ENCODE measurements at regions not wholly inside any gene's neighbourhood (a gene's known extent, or its start where the extent isn't known, plus 50 kb on each side); places are given as distances from the start of the nearest gene placed in this dataset.
"Not testable (repeated sequence)": the region's sequence is repeated elsewhere in the genome, so short reads cannot be mapped to it uniquely, and the experiment has no call there.

DNA sequence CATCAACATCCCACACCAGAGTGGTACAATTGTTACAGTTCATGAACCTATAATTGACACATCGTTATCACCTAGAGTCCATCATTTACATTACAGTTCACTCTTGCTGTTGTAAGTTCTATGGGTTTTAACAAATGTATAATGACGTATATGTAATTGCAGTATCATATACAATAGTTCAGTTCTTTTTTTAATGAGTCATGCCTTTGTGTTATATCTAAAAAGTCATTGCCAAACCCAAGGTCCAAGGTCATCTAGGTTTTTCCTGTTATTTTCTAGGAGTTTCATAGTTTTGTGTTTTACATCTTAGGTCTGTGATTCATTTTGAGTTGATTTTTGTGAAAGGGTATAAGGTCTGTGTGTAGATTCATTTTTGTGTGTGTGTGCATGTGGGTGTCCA lies 160.9 kb upstream of the GALNT15 start:
- H3K27ac ChIP-seq: no peak overlapping the region
- TF ChIP-seq, protein P1, sequence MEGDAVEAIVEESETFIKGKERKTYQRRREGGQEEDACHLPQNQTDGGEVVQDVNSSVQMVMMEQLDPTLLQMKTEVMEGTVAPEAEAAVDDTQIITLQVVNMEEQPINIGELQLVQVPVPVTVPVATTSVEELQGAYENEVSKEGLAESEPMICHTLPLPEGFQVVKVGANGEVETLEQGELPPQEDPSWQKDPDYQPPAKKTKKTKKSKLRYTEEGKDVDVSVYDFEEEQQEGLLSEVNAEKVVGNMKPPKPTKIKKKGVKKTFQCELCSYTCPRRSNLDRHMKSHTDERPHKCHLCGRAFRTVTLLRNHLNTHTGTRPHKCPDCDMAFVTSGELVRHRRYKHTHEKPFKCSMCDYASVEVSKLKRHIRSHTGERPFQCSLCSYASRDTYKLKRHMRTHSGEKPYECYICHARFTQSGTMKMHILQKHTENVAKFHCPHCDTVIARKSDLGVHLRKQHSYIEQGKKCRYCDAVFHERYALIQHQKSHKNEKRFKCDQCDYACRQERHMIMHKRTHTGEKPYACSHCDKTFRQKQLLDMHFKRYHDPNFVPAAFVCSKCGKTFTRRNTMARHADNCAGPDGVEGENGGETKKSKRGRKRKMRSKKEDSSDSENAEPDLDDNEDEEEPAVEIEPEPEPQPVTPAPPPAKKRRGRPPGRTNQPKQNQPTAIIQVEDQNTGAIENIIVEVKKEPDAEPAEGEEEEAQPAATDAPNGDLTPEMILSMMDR (IDR thresholded peaks at IDR 0.05): no peak
- no peak for TF ChIP-seq ZFX (IDR thresholded peaks at IDR 0.05; ENCODE audit: borderline replicate concordance)

DNA sequence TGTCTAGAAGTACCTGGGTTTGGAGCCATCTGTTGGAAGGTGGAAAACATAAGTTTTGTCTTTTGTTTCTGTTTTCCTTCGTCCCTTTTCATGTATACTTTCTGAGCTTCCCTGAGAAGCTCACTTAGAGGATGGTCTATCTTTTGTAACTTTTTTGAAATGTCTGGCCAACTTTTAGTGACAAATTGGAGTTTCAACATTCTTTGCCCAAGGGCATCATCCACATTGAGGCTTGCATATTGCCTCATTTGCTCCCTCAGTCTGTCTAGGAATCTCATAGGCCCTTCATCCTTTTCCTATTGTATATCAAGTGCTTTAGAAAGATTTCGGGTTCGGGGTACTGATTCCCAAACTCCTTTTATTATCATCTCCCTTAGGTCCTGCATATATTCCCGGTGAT lies 152.7 kb upstream of the GALNT15 start:
- H3K27ac ChIP-seq: not testable (repeated sequence)

DNA sequence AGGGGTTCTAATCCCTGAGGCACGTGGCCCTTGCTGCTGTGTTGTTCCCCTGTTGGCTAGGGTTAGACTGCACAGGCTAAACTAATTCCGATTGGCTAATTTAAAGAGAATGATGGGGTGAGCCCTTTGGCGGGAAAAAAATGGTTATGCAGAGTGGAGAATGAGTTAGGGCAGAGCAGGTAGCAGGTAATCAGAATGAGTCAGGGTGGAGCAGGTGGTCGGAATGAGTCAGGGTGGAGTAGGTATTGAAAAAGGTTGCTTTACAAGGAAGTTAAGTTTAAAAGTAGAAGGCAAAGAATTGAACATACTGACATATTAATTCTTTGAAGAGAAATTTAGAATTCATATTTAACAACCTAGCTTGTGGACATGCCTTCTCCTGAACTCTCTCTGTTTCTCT lies 150.6 kb upstream of the GALNT15 start:
- H3K27ac ChIP-seq: not testable (repeated sequence)

DNA sequence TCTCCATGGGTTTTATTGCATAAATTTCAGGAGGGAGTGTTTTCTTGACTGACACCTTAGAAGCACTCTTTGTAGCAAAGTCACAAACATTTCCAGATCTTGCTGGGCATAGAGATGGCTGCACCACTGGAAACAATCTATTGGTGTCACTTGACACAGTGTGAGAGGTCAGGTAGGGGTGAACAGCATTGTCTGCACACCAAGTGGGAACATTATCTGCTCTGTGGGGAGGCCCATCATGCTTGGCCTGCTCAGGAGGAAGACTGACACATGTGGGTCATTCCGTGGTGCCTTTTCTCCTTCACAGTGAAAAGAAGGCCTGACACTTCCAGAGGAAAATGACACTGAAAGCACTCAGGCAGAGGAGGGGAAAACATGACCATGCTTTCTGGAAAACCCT lies 149.9 kb upstream of the GALNT15 start:
- H3K27ac ChIP-seq: no peak overlapping the region
- TF ChIP-seq, protein P1 (IDR thresholded peaks at IDR 0.05): no peak
- TF ChIP-seq ZFX (IDR thresholded peaks at IDR 0.05; ENCODE audit: borderline replicate concordance): no peak

- no peak overlapping the region for H3K27ac ChIP-seq
Observed at GRCh38 chr3:16026753-16027152, 147.7 kb upstream of the GALNT15 start.

DNA sequence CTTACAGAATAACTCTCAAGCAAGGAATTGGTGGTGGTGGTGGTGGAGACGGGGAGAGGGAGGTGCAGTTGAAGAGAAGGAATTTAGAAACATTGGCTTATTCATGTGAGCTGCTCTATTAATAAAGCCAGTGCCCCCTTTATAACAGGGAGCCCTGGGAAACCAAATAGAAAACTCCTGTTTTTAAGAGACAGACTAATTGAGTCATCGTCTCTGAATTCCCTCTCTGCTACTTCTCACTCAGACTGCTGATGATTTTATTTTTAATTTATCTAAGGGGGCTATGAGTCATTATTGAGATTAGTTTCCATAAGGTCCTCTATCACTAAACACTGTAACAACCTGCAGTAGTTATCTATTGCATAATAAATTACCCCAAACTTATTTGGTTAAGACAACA lies 145.9 kb upstream of the GALNT15 start:
- H3K27ac ChIP-seq: no peak overlapping the region
- no peak for TF ChIP-seq ZFX (IDR thresholded peaks at IDR 0.05; ENCODE audit: borderline replicate concordance)
- TF ChIP-seq, protein P1 (IDR thresholded peaks at IDR 0.05): no peak

More at GRCh38 chr3:16026753-16027152, 147.7 kb upstream of the GALNT15 start:
- no peak for TF ChIP-seq ZFX (IDR thresholded peaks at IDR 0.05; ENCODE audit: borderline replicate concordance)
- TF ChIP-seq, protein P1 (IDR thresholded peaks at IDR 0.05): no peak

DNA sequence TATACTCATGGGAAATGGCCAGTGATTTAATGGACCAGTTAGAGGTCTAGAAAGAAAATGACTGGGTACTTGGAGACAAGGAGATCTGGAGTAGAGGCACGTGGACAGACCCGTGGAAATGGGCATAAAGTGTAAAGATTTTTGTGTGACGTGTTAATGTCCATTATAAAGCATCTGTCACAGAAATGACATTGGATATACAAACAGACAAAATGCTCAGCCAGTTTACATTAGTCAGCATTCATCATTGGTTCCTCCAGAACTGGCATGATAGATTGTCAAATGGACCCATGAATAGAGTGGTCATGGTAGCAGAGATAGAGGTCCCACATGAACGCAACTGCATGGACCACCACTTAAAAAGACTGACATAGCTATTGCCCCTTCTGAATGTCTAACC lies 144.1 kb upstream of the GALNT15 start:
- no peak overlapping the region for H3K27ac ChIP-seq
- no peak for TF ChIP-seq ZFX (IDR thresholded peaks at IDR 0.05; ENCODE audit: borderline replicate concordance)
- TF ChIP-seq, protein P1 (IDR thresholded peaks at IDR 0.05): no peak

DNA sequence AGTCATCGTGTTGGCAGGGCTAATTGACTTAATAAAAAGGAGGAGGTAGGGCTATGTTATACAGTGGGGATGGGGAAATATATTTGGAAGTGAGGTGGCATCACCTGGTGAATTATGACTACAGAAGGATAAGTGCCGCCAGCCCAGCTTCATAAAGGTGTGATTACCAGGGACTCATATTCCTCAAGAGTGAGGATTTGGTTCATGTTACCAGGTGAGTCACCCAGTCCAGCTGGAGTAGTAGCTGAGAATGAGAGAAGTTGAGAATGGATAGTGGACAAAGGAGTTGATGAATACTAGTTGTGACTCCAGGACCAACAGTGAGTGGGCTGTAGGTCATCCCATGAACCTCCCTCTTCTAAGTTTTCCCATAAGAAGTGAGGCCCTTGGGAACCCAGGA lies 143.0 kb upstream of the GALNT15 start:
- no peak overlapping the region for H3K27ac ChIP-seq
- TF ChIP-seq, protein P1 (IDR thresholded peaks at IDR 0.05): no peak
- no peak for TF ChIP-seq ZFX (IDR thresholded peaks at IDR 0.05; ENCODE audit: borderline replicate concordance)

All from 22Rv1 (cell line).